ENCODE measurements at regions not wholly inside any gene's neighbourhood (a gene's known extent, or its start where the extent isn't known, plus 50 kb on each side); places are given as distances from the start of the nearest gene placed in this dataset.
A peak's percentile ranks its signal among the peaks of the same experiment; 100 is the strongest.

DNA sequence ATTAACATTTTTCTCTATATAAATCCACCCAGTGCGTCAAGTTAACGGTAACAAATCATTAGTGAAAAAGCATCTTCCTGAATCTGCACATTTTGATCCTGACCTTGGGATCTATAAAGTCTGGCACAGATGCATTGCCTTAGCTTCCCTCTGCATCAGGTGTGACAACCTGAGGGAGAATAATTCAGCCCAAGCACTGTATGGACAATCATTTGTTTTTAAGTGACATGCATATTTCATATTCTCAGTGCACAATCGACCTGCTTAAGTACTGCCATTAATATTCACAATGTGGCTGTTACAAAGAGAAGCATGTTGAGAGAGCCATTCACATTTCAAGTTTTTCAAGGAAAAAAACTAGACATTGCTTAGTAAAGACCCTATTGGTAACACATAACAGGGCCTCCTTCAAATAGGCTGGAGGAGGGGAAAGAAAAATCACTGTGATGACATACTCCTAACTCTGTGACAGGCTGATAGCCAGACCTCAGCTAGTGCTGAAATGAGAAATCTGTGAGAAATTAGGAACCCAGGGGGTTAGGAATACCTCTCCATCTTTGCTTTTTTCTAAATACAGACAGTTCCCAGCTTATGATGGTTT is 505.3 kb upstream of the CDH5 start:
- ChIA-PET POLR2A (no interaction called here), CTCF (no interaction called here)
- no peak overlapping the region for H3K4me3 ChIP-seq (ENCODE audit: low read depth, low read length)
- DNase-seq (ENCODE audit: low read depth): no peak
- H3K36me3 ChIP-seq (ENCODE audit: control insufficient read depth, insufficient read depth, low read length): no peaks in the 10 kb centered on the region
- peaks cover 3% of the 10 kb centered on the region; the same call in 1 of the 2 replicates for H3K27me3 ChIP-seq (ENCODE audit: control insufficient read depth, insufficient read depth, low read length)
- TF ChIP-seq, protein P1, sequence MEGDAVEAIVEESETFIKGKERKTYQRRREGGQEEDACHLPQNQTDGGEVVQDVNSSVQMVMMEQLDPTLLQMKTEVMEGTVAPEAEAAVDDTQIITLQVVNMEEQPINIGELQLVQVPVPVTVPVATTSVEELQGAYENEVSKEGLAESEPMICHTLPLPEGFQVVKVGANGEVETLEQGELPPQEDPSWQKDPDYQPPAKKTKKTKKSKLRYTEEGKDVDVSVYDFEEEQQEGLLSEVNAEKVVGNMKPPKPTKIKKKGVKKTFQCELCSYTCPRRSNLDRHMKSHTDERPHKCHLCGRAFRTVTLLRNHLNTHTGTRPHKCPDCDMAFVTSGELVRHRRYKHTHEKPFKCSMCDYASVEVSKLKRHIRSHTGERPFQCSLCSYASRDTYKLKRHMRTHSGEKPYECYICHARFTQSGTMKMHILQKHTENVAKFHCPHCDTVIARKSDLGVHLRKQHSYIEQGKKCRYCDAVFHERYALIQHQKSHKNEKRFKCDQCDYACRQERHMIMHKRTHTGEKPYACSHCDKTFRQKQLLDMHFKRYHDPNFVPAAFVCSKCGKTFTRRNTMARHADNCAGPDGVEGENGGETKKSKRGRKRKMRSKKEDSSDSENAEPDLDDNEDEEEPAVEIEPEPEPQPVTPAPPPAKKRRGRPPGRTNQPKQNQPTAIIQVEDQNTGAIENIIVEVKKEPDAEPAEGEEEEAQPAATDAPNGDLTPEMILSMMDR (IDR thresholded peaks at IDR 0.05; ENCODE audit: insufficient read depth, low read depth, low read length): no peak

DNA sequence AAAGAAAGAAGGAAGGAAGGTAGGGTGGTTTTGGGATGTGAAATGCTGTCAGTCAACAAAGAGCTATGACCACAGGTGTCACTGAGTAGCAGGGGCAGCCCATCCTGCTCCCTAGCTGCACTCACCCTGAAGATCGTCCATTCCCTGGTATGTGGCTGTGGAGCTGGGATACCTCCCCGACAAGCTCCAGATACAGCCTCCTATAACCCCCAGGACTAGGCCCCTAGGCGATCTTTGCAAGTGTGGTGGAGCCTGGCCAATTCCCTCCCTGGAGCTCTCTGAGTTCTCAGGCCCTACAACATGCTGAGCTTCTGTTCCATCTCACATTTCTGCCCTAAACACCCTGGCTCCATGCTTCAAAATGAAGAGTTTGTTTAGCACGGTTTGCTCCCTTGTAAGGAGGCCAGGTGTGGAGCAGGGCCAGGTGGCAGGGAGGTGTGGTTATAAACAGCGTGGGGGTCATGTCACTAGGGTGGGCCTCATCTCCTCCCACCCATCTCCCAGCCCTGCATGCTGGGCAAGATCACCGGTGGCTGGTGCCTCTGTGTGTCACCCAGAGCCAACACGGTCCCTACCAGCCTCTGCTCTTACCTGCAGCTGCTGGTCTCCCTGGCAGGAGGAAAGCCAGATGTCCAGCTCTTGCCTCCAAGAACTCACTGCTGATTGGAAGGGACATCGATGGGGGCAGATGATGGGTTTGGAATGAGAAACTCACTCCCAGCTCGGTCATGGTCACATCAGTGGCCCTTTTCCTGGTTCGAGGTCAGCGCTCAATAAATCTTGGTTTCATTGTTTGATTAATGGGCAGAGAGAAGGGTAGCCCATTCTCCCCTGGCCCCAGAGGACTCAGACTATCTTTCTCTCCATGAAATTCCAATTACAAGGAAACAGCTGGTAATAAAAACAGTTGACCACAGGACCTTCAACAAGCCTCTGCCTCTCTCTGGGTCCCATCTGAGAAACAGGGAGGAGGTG is 511.0 kb upstream of the CDH5 start:
- Histone ChIP-seq H3K27me3 (ENCODE audit: control insufficient read depth, insufficient read depth, low read length) (peaks cover 3% of the 10 kb centered on the region; the same call in 1 of the 2 replicates), H3K4me3 (ENCODE audit: low read depth, low read length) (no peak overlapping the region), H3K36me3 (ENCODE audit: control insufficient read depth, insufficient read depth, low read length) (no peaks in the 10 kb centered on the region)
- no peak for DNase-seq (ENCODE audit: low read depth)
- TF ChIP-seq, protein P1 (IDR thresholded peaks at IDR 0.05; ENCODE audit: insufficient read depth, low read depth, low read length): no peak
- POLR2A ChIA-PET: interaction anchor here (0.7 kb wide), 1 partner anchor 23 kb away, joined by 3 read pairs; no protein-coding TSS in a partner anchor
- CTCF ChIA-PET: no interaction called here

DNA sequence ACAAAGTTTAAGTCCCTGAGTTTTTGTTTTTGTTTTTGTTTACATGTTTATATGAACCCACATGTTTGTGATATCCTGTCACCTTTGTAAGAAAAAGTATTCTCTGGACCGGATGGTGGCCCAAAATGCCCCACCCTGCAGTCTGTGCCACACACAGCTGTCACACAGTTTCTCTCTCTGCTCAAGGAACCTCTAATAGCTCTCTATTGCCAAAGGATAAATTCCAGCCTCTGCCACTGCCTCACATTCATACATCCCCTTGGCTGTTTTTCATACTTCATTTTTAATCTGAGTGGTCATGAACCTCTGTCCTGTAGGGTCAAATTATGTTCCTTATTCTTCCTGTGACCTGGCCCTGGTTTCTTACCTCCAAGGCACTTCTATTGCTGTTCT is 520.3 kb upstream of the CDH5 start:
- H3K4me3 ChIP-seq (ENCODE audit: low read depth, low read length): no peak overlapping the region
- no peaks in the 10 kb centered on the region for H3K36me3 ChIP-seq (ENCODE audit: control insufficient read depth, insufficient read depth, low read length)
- ChIA-PET CTCF (no interaction called here), POLR2A (interaction anchor here (0.5 kb wide), 1 partner anchor 9 kb away, joined by 3 read pairs; no protein-coding TSS in a partner anchor)
- TF ChIP-seq, protein P1 (IDR thresholded peaks at IDR 0.05; ENCODE audit: insufficient read depth, low read depth, low read length): no peak
- DNase-seq (ENCODE audit: low read depth): no peak
- no peaks in the 10 kb centered on the region for H3K27me3 ChIP-seq (ENCODE audit: control insufficient read depth, insufficient read depth, low read length)

DNA sequence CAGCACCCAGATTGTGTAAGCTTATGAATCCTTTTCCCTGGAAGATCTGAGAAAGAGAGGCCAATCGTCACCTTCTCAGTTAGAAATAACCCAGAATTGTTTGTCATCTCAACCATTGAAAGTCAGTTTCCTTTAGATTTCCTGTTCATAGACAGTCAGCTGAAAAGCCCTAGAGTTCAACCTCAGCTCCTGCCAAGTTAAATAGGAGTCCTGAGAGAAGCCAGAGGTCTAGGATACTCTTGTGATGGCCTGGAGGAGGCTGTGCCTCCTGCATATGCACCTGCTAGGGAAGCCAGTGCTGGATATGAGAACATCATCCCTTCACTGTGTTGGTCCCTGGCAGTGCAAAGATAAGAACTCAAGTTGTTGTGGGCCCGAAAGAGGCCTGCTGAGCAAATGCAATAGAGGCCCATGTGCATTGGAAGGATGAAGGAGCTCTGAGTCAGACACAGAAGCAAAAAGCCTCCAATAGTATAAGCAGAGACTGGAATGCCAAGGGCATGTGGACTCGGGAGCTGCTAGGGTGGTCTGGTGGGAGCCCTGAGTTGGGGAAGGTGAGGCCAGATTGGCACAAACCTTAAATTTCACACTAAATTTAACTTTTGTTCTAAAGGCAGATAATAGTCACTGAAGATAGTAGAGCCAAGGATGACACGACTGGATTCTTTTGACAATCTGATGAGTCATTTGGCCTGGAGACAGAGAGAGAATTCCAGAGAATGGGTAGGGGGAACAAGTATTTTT is 520.9 kb upstream of the CDH5 start:
- Histone ChIP-seq H3K36me3 (ENCODE audit: control insufficient read depth, insufficient read depth, low read length) (no peaks in the 10 kb centered on the region), H3K27me3 (ENCODE audit: control insufficient read depth, insufficient read depth, low read length) (no peaks in the 10 kb centered on the region), H3K4me3 (ENCODE audit: low read depth, low read length) (no peak overlapping the region)
- peak; percentile 4 for DNase-seq (ENCODE audit: low read depth)
- ChIA-PET POLR2A (no interaction called here), CTCF (no interaction called here)
- TF ChIP-seq, protein P1 (IDR thresholded peaks at IDR 0.05; ENCODE audit: insufficient read depth, low read depth, low read length): no peak

DNA sequence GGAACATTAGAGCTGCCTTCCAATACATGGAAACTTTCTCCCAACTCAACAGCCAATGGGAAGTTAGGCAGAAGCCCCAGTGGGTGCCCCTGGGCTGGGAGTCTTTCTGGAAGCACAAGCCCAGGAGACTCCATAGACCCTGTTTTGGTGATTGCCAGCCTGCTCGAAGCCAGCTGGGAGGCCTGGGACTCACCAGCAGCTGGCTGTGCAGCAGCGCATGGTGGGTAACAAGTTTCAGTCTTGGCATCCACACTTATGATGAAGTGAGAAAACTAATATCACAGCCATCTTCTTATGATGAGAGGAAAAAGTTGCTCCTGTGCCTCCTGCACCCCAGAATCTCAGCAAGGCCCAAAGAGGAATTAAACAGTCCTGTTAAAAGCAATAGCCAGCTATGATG is 522.5 kb upstream of the CDH5 start:
- ChIA-PET CTCF (no interaction called here), POLR2A (no interaction called here)
- DNase-seq (ENCODE audit: low read depth): no peak
- TF ChIP-seq, protein P1 (IDR thresholded peaks at IDR 0.05; ENCODE audit: insufficient read depth, low read depth, low read length): no peak
- Histone ChIP-seq H3K36me3 (ENCODE audit: control insufficient read depth, insufficient read depth, low read length) (no peaks in the 10 kb centered on the region), H3K27me3 (ENCODE audit: control insufficient read depth, insufficient read depth, low read length) (no peaks in the 10 kb centered on the region), H3K4me3 (ENCODE audit: low read depth, low read length) (no peak overlapping the region)
